Fibroblast of lung (primary cell): ENCODE measurements at regions not wholly inside any gene's neighbourhood (a gene's known extent, or its start where the extent isn't known, plus 50 kb on each side); places are given as distances from the start of the nearest gene placed in this dataset.

Experiments used
- CTCF ChIP-seq, 2 donors: IDR thresholded peaks in 1 of 2; conservative IDR thresholded peaks in 1 of 2; 1 replicate in 1 of 2; 2 replicates in 1 of 2; pipeline ENCODE4 v1.5.1; 2011 to 2012; ENCODE audit warnings: low read length in 2 of 2, control low read depth in 1 of 2, inconsistent platforms in 1 of 2, low read depth in 1 of 2, mild to moderate bottlenecking in 1 of 2
- EZH2 ChIP-seq: IDR thresholded peaks from 2 replicates; pipeline ENCODE4 v1.5.1; 2012; ENCODE audit warnings: low read length, control low read depth, mild to moderate bottlenecking; ENCODE audit errors: missing control alignments

- TF ChIP-seq CTCF (conservative IDR thresholded peaks at IDR 0.05 in 1 of 2, IDR thresholded peaks at IDR 0.05 in 1 of 2; ENCODE audit: low read depth in 1 of 2, low read length in 2 of 2) (no peak), EZH2 (no peak)
These were observed 275.1 kb downstream of the CDC5L start for GRCh38 chr6:44662461-44663121.
